ENCODE measurements at regions not wholly inside any gene's neighbourhood (a gene's known extent, or its start where the extent isn't known, plus 50 kb on each side); places are given as distances from the start of the nearest gene placed in this dataset.

DNA sequence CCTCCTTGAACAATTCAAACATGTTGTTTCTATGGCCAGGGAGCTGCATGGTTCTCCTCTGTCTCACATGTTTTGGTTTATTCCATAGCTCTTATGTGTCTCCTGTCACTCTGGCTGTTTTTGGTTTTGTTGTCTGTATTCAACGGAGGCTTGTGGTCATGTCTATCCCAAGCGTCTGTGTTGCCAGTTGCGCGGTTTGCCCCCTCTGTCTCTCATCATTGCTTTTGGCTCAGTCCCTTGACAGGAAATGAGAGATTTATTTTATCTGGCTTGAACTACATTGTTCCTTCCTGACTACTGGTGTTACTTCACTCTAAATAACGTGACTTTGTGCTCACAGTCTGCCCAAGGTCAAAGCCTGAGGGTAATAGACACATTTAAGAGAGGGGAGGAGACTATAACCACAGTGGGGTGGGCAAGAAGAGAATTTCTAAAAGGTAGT, 96.4 kb upstream of the SOX5 start:
- Mint-ChIP-seq H3K27ac (no peak overlapping the region), H3K4me3 (no peak overlapping the region)
- TF ChIP-seq, protein P1, sequence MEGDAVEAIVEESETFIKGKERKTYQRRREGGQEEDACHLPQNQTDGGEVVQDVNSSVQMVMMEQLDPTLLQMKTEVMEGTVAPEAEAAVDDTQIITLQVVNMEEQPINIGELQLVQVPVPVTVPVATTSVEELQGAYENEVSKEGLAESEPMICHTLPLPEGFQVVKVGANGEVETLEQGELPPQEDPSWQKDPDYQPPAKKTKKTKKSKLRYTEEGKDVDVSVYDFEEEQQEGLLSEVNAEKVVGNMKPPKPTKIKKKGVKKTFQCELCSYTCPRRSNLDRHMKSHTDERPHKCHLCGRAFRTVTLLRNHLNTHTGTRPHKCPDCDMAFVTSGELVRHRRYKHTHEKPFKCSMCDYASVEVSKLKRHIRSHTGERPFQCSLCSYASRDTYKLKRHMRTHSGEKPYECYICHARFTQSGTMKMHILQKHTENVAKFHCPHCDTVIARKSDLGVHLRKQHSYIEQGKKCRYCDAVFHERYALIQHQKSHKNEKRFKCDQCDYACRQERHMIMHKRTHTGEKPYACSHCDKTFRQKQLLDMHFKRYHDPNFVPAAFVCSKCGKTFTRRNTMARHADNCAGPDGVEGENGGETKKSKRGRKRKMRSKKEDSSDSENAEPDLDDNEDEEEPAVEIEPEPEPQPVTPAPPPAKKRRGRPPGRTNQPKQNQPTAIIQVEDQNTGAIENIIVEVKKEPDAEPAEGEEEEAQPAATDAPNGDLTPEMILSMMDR (IDR thresholded peaks at IDR 0.05) = no peak
- TF ChIP-seq EZH2 (IDR thresholded peaks at IDR 0.05) (no peak), EZH2phosphoT487 (IDR thresholded peaks at IDR 0.05) (no peak)

DNA sequence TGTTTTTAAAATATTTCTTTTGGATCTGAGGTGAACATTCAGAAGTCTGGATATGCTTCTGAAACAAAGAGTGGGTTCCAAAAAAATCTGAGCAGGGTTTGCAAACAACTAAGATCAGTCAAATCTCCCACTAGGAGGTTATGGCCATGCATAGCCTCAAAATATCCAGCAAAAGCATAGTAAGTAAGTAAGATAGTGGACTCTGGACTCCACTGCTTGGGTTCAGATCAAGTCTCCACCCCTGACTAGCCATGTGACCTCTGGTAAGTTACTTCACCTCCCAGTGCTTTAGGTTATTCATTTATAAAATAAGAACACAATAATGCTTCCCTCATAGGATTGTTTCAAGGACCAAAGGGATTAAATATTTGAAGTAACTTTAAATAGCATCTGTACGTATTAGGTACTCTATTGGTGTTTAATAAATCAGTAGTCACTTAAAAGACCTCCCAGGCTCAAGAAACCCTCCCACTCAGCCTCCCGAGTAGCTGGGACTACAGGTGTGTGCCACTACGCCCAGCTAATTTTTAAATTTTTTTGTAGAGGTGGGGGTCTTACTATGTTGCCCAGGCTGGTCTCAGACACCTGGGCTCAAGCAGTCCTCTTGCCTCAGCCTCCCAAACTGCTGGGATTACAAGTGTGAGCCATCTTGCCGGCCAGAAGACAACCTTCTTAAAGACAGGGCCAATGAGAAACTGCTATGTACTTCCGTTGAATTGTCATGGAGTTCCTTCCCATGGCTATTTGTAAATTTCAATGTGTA, 95.7 kb upstream of the SOX5 start:
- H3K4me3 Mint-ChIP-seq = no peak overlapping the region
- Histone ChIP-seq H3K9ac (no peak overlapping the region), H3K4me1 (no peaks in the 10 kb centered on the region), H3K27ac (no peak overlapping the region), H3K36me3 (peaks cover 7% of the 10 kb centered on the region), H3K4me3 (no peak overlapping the region), H3K9me3 (ENCODE audit: low read depth) (peaks cover 11% of the 10 kb centered on the region), H3K27me3 (no peaks in the 10 kb centered on the region), H3K4me2 (no peak overlapping the region), H4K20me1 (ENCODE audit: low read depth) (no peaks in the 10 kb centered on the region), H3K79me2 (ENCODE audit: low read depth) (no peaks in the 10 kb centered on the region), H3F3A (ENCODE audit: low read depth) (no peaks in the 10 kb centered on the region), H2AFZ (replicated peaks) (no peak overlapping the region)
- TF ChIP-seq EZH2 (IDR thresholded peaks at IDR 0.05) (no peak), EZH2phosphoT487 (IDR thresholded peaks at IDR 0.05) (no peak)
- TF ChIP-seq, protein P1 (IDR thresholded peaks at IDR 0.05) = no peak
- H3K27me3 Mint-ChIP-seq (ENCODE audit: insufficient read depth, low read depth) = no peaks in the 10 kb centered on the region
- DNase-seq (ENCODE audit: low spot score) = no peak
- H3K36me3 Mint-ChIP-seq = peaks cover 15% of the 10 kb centered on the region
- H3K27ac Mint-ChIP-seq = no peak overlapping the region
- peaks cover 3% of the 10 kb centered on the region for H3K4me1 Mint-ChIP-seq
- peaks cover 19% of the 10 kb centered on the region for H3K9me3 Mint-ChIP-seq

More for the DNA sequence above, 96.4 kb upstream of the SOX5 start:
- Histone ChIP-seq H3K79me2 (ENCODE audit: low read depth) (no peaks in the 10 kb centered on the region), H3K4me3 (no peak overlapping the region), H3K36me3 (peaks cover 7% of the 10 kb centered on the region), H3F3A (ENCODE audit: low read depth) (no peaks in the 10 kb centered on the region), H3K27me3 (no peaks in the 10 kb centered on the region), H3K27ac (no peak overlapping the region), H2AFZ (replicated peaks) (no peak overlapping the region), H3K4me2 (no peak overlapping the region), H3K4me1 (no peaks in the 10 kb centered on the region), H3K9ac (no peak overlapping the region), H4K20me1 (ENCODE audit: low read depth) (no peaks in the 10 kb centered on the region), H3K9me3 (ENCODE audit: low read depth) (peaks cover 11% of the 10 kb centered on the region)
- DNase-seq (ENCODE audit: low spot score) = no peak
- peaks cover 3% of the 10 kb centered on the region for H3K4me1 Mint-ChIP-seq
- H3K27me3 Mint-ChIP-seq (ENCODE audit: insufficient read depth, low read depth) = no peaks in the 10 kb centered on the region
- peaks cover 19% of the 10 kb centered on the region for H3K9me3 Mint-ChIP-seq
- peaks cover 15% of the 10 kb centered on the region for H3K36me3 Mint-ChIP-seq

DNA sequence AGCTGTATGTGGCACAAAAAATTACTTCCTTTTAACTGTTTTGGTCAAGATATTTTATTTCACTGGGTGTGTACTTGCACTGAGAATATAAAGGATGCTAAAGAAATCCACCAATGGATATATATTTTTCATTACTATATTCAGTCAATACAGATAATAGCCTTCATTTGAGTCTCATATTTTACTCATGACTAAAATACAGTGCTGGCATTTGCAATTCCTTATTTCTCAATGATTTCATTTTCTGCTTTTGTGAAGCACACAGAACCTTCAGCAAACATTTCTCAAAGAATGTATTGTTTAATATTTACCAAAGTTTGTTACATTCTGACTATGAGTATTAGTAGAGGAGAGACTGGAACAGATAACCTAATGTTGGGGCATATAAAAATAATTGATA, 93.2 kb upstream of the SOX5 start:
- H3K4me3 Mint-ChIP-seq = no peak overlapping the region
- H3K36me3 ChIP-seq = no peaks in the 10 kb centered on the region
- no peaks in the 10 kb centered on the region for H3K27me3 Mint-ChIP-seq (ENCODE audit: insufficient read depth, low read depth)
- DNase-seq (ENCODE audit: low spot score) = no peak
- peaks cover 7% of the 10 kb centered on the region for H3K4me1 ChIP-seq
- H3K4me1 Mint-ChIP-seq = peaks cover 7% of the 10 kb centered on the region
- no peak overlapping the region for H3K27ac Mint-ChIP-seq
- no peaks in the 10 kb centered on the region for H3K79me2 ChIP-seq (ENCODE audit: low read depth)
- H3K9me3 ChIP-seq (ENCODE audit: low read depth) = no peaks in the 10 kb centered on the region
- H2AFZ ChIP-seq (replicated peaks) = no peak overlapping the region
- TF ChIP-seq, protein P1 (IDR thresholded peaks at IDR 0.05) = no peak
- TF ChIP-seq EZH2phosphoT487 (IDR thresholded peaks at IDR 0.05) (no peak), EZH2 (IDR thresholded peaks at IDR 0.05) (no peak)
- H3K36me3 Mint-ChIP-seq = peaks cover 10% of the 10 kb centered on the region
- H3K9ac ChIP-seq = no peak overlapping the region
- H3K4me2 ChIP-seq = no peak overlapping the region
- H3K9me3 Mint-ChIP-seq = peaks cover 4% of the 10 kb centered on the region
- no peaks in the 10 kb centered on the region for H4K20me1 ChIP-seq (ENCODE audit: low read depth)
- H3K27ac ChIP-seq = no peak overlapping the region
- H3K27me3 ChIP-seq = no peaks in the 10 kb centered on the region
- no peak overlapping the region for H3K4me3 ChIP-seq
- peaks cover 4% of the 10 kb centered on the region for H3F3A ChIP-seq (ENCODE audit: low read depth)

Measured in neural progenitor cell (in vitro differentiated cells).